AG09319 (cell line): ENCODE measurements at regions not wholly inside any gene's neighbourhood (a gene's known extent, or its start where the extent isn't known, plus 50 kb on each side); places are given as distances from the start of the nearest gene placed in this dataset.

Source experiments
- DNase-seq: peaks from one replicate; pipeline ENCODE4 v3.0.0-alpha.2; 2010; ENCODE audit warnings: low read depth; ENCODE audit errors: extremely low read depth
- TF ChIP-seq, protein P1 (sequence below): IDR thresholded peaks from 2 replicates; pipeline ENCODE4 v1.5.1; 2011; ENCODE audit warnings: low read depth, mild to moderate bottlenecking, inconsistent platforms, low read length, moderate library complexity

GRCh38 chr2:5227062-5227699, 465.0 kb upstream of the SOX11 start:
- TF ChIP-seq, protein P1, sequence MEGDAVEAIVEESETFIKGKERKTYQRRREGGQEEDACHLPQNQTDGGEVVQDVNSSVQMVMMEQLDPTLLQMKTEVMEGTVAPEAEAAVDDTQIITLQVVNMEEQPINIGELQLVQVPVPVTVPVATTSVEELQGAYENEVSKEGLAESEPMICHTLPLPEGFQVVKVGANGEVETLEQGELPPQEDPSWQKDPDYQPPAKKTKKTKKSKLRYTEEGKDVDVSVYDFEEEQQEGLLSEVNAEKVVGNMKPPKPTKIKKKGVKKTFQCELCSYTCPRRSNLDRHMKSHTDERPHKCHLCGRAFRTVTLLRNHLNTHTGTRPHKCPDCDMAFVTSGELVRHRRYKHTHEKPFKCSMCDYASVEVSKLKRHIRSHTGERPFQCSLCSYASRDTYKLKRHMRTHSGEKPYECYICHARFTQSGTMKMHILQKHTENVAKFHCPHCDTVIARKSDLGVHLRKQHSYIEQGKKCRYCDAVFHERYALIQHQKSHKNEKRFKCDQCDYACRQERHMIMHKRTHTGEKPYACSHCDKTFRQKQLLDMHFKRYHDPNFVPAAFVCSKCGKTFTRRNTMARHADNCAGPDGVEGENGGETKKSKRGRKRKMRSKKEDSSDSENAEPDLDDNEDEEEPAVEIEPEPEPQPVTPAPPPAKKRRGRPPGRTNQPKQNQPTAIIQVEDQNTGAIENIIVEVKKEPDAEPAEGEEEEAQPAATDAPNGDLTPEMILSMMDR, result no peak

GRCh38 chr2:5229574-5229973, 462.6 kb upstream of the SOX11 start:
- TF ChIP-seq, protein P1, result no peak
- DNase-seq, result no peak

More at GRCh38 chr2:5227062-5227699, 465.0 kb upstream of the SOX11 start:
- DNase-seq, result no peak

- TF ChIP-seq, protein P1, result no peak
Observed at GRCh38 chr2:5230444-5230843, 461.7 kb upstream of the SOX11 start.

DNA sequence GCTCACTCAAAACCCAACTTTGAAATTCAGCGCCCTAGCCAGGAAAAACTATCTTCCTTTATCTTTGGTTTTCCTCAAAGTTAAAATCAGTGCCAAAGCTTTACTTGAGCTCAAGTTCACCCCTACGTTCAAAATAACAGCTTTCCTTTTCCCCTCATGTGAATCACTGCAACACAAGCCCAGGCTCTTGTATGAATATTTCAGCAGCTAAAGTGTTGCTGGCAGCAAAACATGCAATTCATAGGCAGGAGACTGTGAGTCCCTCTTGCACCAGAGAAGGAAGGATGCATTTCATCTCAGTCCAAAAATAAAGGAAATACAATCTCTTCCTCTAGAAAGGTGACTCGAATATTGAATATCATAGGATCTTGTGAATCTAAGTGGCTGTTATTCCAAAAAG, 461.3 kb upstream of the SOX11 start:
- TF ChIP-seq, protein P1, result no peak
- no peak for DNase-seq

More at GRCh38 chr2:5230444-5230843, 461.7 kb upstream of the SOX11 start:
- no peak for DNase-seq

GRCh38 chr2:5231287-5231686, 460.9 kb upstream of the SOX11 start:
- DNase-seq, result no peak
- TF ChIP-seq, protein P1, result no peak

GRCh38 chr2:5234563-5234962, 457.6 kb upstream of the SOX11 start:
- no peak for DNase-seq

DNA sequence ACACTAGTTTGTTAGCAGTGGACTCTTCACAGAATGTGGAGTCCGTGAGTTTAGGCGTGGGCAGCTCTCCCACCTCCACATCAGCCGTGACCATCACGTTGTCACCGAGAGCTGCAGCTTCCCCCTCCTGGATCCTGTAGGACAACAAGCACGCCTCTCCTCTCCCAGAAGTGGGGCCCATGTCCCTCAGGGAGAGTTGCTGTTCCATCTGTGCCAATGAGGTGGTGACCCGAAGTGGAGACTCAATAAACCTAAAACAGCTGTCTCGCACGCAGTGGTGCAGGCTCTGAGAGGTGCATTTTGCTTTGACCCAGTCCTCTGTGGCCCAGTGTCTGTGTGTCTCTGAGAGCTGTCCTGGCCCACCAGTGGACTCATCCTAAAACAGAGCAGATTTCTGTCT, 456.5 kb upstream of the SOX11 start:
- TF ChIP-seq, protein P1, result no peak
- no peak for DNase-seq

More at GRCh38 chr2:5234563-5234962, 457.6 kb upstream of the SOX11 start:
- TF ChIP-seq, protein P1, result no peak
